ENCODE measurements at regions not wholly inside any gene's neighbourhood (a gene's known extent, or its start where the extent isn't known, plus 50 kb on each side); places are given as distances from the start of the nearest gene placed in this dataset.

DNA sequence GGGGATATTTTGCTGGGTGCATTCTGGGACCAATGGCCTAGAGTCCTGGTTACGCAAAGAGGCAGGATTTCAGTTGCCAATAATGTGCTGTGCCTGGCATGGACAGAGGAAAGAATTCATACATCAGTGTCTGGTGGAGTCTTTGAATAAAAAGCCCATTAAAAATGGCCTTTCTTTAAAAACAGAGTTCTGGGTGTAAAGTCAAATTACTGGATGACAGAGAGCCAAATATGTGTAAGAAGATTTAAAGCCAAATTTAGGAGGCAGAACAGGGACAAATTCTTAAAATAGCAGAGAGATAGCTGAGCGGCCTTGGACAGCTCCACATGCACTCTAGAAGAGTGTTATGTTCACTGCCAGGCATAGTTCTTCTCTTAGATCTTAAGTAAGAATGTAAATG, 60.8 kb upstream of the MEOX2 start:
- no peak for ATAC-seq
- no peaks in the 10 kb centered on the region for H3K4me1 ChIP-seq
- DNase-seq, result no peak
- no peak overlapping the region for H3K27ac ChIP-seq
- no peaks in the 10 kb centered on the region for H3K36me3 ChIP-seq (replicated peaks in 1 of 2; ENCODE audit: insufficient read depth in 1 of 2, low read depth in 2 of 2)
- H3K27me3 ChIP-seq, result no peaks in the 10 kb centered on the region
- no peak overlapping the region for H3K4me3 ChIP-seq
- no peaks in the 10 kb centered on the region for H3K9me3 ChIP-seq
- intact Hi-C loops (cut with DNase I), result no loop called here
- 70 to 80% methylated on average over 2 of the region's 2 CpGs for WGBS, 2 donors
- TF ChIP-seq POLR2A (IDR thresholded peaks at IDR 0.05), result no peak
- TF ChIP-seq, protein P1, sequence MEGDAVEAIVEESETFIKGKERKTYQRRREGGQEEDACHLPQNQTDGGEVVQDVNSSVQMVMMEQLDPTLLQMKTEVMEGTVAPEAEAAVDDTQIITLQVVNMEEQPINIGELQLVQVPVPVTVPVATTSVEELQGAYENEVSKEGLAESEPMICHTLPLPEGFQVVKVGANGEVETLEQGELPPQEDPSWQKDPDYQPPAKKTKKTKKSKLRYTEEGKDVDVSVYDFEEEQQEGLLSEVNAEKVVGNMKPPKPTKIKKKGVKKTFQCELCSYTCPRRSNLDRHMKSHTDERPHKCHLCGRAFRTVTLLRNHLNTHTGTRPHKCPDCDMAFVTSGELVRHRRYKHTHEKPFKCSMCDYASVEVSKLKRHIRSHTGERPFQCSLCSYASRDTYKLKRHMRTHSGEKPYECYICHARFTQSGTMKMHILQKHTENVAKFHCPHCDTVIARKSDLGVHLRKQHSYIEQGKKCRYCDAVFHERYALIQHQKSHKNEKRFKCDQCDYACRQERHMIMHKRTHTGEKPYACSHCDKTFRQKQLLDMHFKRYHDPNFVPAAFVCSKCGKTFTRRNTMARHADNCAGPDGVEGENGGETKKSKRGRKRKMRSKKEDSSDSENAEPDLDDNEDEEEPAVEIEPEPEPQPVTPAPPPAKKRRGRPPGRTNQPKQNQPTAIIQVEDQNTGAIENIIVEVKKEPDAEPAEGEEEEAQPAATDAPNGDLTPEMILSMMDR (IDR thresholded peaks at IDR 0.05), result no peak

DNA sequence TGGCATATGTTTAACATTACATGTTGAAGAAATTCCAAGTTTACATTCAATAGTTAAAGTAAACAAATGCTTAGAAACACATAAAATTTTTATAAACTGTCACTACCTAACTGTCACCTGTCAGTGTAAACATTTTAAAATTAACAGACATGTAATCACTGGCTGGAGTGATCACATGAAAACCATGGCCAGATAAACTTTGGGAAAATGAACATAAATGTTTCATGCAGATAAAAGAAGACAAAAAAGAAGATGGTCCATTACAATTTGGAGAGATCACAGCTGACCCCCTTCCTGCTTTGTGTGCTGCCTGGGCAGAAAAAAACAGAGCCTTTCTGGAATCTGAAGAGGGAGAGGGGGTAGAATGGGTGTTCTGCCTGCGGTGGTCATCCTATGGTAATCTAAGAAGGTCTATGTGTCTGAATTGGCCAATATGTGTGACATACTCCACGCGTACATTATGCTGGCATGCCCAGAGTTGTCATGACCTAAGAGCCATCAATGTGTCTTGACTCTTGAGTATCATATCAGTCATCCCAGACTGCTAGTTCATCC, 57.5 kb upstream of the MEOX2 start:
- intact Hi-C loops (cut with DNase I), result no loop called here
- Histone ChIP-seq H3K9me3 (no peaks in the 10 kb centered on the region), H3K27me3 (no peaks in the 10 kb centered on the region), H3K4me1 (no peaks in the 10 kb centered on the region), H3K4me3 (no peak overlapping the region), H3K36me3 (replicated peaks in 1 of 2; ENCODE audit: insufficient read depth in 1 of 2, low read depth in 2 of 2) (no peaks in the 10 kb centered on the region), H3K27ac (no peak overlapping the region)
- ATAC-seq, result no peak
- WGBS, 2 donors, result 91 to 96% methylated on average over 2 of the region's 3 CpGs
- no peak for DNase-seq
- TF ChIP-seq POLR2A (IDR thresholded peaks at IDR 0.05), result no peak
- TF ChIP-seq, protein P1 (IDR thresholded peaks at IDR 0.05), result no peak

DNA sequence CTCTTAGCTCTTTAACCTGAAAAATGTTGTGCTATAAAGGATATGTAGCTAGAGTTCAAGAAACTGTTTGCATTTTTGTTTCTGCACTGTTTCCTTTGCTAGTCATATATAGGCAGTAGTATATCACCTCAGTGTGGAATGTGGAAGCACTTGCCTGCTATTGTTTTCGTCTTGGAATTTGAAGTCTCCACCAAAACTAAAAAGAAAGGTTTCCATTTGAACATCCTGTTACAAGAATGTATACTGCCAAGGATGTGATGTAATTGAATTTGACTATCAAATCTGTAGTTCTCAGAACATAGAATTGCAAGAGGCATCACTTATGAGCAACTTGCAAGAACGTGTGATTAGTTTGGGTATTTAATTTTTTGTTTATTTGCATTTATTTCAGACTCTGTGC, 51.1 kb upstream of the MEOX2 start:
- Histone ChIP-seq H3K4me1 (no peaks in the 10 kb centered on the region), H3K36me3 (replicated peaks in 1 of 2; ENCODE audit: insufficient read depth in 1 of 2, low read depth in 2 of 2) (no peaks in the 10 kb centered on the region), H3K27me3 (no peaks in the 10 kb centered on the region), H3K9me3 (no peaks in the 10 kb centered on the region), H3K27ac (no peak overlapping the region), H3K4me3 (no peak overlapping the region)
- intact Hi-C loops (cut with DNase I), result no loop called here
- 28 to 36% methylated on average over 2 of the region's 2 CpGs for WGBS, 2 donors
- ATAC-seq, result no peak
- TF ChIP-seq POLR2A (IDR thresholded peaks at IDR 0.05), result no peak
- TF ChIP-seq, protein P1 (IDR thresholded peaks at IDR 0.05), result no peak
- DNase-seq, result no peak
